ENCODE measurements at regions not wholly inside any gene's neighbourhood (a gene's known extent, or its start where the extent isn't known, plus 50 kb on each side); places are given as distances from the start of the nearest gene placed in this dataset.
"Not testable (repeated sequence)": the region's sequence is repeated elsewhere in the genome, so short reads cannot be mapped to it uniquely, and the experiment has no call there.

DNA sequence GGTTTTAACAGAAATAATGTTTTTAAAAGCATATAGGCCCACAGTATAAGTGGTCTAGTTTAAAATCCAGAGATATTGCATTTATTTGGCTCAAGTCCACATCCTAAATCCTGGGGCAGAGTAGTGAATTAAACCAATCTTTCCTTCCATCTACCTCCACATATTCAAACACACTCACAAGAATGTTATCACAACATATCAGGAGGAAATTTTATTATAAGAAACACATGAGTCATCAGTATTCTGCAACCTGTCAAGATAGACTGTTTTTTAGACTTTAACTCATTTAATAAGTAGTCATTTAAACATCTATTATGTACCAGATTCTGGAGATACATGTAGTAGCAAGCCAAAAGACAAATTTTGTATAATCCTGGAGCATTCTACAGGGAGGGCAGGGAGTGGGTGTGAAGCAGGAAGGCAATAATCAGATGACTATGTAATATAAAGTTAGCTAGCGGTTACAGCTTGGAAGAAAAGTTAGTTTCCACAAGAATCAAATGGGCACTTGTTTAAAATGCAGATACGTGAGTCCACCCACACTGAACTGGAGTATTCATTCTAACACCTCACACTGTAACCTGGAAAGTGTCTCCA lies 187.3 kb upstream of the PIK3R1 start:
- TF ChIP-seq, protein P1, sequence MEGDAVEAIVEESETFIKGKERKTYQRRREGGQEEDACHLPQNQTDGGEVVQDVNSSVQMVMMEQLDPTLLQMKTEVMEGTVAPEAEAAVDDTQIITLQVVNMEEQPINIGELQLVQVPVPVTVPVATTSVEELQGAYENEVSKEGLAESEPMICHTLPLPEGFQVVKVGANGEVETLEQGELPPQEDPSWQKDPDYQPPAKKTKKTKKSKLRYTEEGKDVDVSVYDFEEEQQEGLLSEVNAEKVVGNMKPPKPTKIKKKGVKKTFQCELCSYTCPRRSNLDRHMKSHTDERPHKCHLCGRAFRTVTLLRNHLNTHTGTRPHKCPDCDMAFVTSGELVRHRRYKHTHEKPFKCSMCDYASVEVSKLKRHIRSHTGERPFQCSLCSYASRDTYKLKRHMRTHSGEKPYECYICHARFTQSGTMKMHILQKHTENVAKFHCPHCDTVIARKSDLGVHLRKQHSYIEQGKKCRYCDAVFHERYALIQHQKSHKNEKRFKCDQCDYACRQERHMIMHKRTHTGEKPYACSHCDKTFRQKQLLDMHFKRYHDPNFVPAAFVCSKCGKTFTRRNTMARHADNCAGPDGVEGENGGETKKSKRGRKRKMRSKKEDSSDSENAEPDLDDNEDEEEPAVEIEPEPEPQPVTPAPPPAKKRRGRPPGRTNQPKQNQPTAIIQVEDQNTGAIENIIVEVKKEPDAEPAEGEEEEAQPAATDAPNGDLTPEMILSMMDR (IDR thresholded peaks at IDR 0.05; ENCODE audit: insufficient read depth, low read length): no peak
- DNase-seq (ENCODE audit: low read depth): peak; percentile 65
- no peak overlapping the region for H3K4me3 ChIP-seq (ENCODE audit: low read depth, low read length)

DNA sequence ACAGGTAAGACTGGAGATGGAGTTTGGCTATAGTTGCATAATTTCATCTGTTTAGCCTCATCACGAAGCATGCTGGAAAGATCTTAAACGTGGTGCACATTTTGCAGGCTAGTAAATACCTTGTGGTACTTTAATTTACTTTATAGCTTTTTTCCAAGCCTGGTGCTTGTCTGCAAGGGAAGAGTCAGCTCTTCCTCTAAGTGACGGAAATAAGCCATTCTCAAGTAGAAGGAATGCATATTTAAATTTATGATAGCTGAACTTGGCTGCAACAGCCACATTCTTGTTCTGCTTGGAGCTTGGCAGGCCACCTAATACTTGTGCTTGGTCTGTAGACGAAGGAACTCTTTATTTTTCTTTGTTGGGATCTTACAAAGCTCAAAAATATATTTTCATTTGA lies 188.0 kb upstream of the PIK3R1 start:
- TF ChIP-seq, protein P1 (IDR thresholded peaks at IDR 0.05; ENCODE audit: insufficient read depth, low read length): no peak
- peak; percentile 91 for DNase-seq (ENCODE audit: low read depth)
- H3K4me3 ChIP-seq (ENCODE audit: low read depth, low read length): no peak overlapping the region

DNA sequence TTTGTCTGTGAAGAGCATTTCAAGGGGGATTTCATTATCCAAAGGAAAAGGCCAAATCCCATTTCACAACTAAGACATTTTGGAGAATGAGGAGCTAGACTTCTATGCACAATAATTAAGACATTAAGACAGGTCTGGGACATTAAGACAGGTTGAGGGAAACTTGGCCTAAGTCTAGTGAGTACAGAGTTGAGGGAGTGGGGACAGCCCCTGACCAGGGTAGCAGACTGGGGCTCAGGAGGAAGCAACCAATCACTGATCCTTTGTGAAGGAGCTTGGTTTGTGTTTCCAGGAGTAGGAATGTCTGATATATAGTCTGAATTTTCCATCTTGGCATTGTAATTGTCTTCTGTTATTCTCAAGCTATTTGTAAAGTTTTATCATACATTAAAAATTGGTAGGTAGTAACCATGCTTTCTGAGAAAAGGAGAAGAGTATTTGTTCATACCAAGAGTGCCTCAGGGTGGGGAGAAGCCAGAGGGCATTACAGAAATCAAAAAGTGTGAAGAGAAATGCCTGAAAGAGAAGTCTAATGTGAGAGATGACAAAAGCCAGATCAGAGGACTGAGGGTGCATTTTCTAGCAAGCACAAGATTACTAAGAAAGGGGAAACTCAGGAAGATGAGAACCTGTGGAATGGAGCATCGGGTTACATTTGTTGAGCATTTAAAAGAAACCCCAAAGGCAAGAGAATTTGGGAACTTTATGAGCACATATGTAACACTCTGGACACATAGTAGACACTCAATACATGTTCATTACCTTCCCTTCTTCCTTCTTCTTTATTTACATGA lies 189.3 kb upstream of the PIK3R1 start:
- DNase-seq (ENCODE audit: low read depth): no peak
- TF ChIP-seq, protein P1 (IDR thresholded peaks at IDR 0.05; ENCODE audit: insufficient read depth, low read length): no peak
- no peak overlapping the region for H3K4me3 ChIP-seq (ENCODE audit: low read depth, low read length)

- peak; percentile 41 for DNase-seq (ENCODE audit: low read depth)
- TF ChIP-seq, protein P1 (IDR thresholded peaks at IDR 0.05; ENCODE audit: insufficient read depth, low read length): no peak
- no peak overlapping the region for H3K4me3 ChIP-seq (ENCODE audit: low read depth, low read length)
Observed at GRCh38 chr5:68024426-68024825, 191.1 kb upstream of the PIK3R1 start.

DNA sequence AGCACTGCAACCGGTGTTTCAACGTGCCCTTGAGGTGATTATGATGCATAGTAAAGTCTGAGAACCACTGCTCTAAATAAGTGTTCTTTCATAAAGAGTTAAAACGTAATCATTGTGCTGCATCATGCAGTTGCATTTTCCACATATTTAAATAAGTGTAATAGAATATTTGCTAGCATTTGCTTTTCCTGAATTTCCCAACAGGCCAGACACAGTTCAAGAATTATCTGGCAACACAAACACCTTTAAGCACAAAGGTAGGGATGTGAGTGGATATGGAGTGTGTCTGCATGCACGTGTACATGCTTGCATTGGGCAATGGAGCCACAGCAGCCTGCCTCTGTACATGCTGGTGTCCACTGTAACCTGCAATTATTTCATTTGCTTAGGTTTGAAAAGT lies 193.6 kb upstream of the PIK3R1 start:
- TF ChIP-seq, protein P1 (IDR thresholded peaks at IDR 0.05; ENCODE audit: insufficient read depth, low read length): no peak
- no peak overlapping the region for H3K4me3 ChIP-seq (ENCODE audit: low read depth, low read length)
- no peak for DNase-seq (ENCODE audit: low read depth)

DNA sequence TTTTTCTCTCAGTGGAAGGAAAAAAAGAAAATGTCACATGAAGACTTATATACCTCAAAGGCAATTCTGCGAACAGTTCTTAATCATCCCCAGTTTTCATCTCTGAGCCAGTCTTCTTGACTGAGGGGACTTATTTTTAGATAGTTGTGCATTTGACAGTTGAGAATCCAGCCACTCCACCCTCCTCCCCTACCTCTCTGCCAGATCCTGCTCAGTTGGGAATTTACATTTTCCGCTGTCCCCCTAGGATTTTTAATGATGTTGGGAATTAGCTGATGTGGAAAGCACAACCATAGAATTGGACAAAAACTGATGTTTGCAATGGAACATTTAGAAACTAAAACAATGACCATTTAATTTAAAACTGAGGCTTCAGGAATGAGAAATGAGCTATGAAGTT lies 194.3 kb upstream of the PIK3R1 start:
- H3K4me3 ChIP-seq (ENCODE audit: low read depth, low read length): no peak overlapping the region
- DNase-seq (ENCODE audit: low read depth): no peak
- TF ChIP-seq, protein P1 (IDR thresholded peaks at IDR 0.05; ENCODE audit: insufficient read depth, low read length): no peak

- not testable (repeated sequence) for DNase-seq (ENCODE audit: low read depth); H3K4me3 ChIP-seq (ENCODE audit: low read depth, low read length)
Observed at GRCh38 chr5:68020461-68020969, 195.0 kb upstream of the PIK3R1 start.

All from fibroblast of the aortic adventitia (primary cell).